SKM-1 (cell line): ENCODE measurements at regions not wholly inside any gene's neighbourhood (a gene's known extent, or its start where the extent isn't known, plus 50 kb on each side); places are given as distances from the start of the nearest gene placed in this dataset.

ENCODE experiments used
- DNase-seq: peaks from one replicate; lab custom pipeline; 2025; ENCODE audit not compliant: unreplicated experiment; lab: John Stamatoyannopoulos, UW

DNA sequence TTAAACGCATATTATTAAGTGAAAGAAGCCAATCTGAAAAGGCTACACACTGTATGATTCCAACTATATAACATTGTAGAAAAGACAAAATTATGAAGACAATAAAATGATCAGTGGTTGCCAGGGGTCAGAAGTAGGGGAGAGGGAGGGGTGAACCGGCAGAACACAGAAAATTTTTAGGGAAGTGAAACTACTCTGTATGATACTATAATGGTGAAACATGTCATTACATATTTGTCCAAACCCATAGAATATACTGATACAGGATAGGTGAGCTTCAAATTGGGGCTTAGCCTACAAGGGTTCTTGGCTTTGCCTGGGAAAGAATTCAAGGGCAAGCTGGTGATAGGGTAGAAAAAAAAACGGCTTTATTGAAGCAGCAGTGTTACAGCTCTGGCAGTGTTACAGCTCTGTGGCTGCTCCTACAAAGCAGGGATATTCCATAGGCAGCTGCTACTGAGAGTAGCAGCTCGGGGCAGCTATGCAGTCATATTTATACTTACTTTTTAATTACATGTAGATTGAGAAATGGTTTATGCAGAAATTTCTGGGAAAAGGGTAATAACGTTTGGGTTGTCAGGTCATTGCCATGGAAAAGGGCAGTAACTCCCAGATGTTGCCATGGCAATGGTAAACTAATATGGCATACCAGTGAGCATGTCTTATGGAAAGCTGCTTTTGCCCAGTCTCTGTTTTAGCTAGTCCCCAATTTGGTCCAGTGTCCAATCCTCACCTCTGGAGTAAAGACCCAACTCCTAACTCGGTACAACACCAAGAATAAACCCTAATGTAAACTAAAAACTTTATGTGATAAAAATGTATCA lies 125.1 kb upstream of the SLC25A36 start:
- no peak for DNase-seq

DNA sequence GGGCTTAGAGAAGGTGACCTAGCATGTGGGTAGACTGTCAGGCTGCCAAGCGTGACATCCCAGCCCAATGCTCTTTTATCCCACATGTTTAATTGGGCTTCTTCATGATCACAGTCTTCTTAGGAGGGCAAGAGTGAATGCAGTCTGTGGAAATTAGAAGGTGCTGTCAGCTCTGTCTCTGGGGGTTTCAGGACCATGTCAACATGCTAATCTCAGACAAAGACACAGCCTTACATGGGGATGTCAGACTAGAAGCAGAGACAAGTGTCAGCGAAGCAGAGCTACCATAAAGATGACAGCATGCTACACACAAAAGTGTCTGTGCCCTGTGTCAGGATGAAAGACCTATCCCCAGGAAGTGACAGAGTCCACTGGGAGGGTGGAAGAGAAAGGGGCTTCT lies 120.1 kb upstream of the SLC25A36 start:
- DNase-seq: no peak

DNA sequence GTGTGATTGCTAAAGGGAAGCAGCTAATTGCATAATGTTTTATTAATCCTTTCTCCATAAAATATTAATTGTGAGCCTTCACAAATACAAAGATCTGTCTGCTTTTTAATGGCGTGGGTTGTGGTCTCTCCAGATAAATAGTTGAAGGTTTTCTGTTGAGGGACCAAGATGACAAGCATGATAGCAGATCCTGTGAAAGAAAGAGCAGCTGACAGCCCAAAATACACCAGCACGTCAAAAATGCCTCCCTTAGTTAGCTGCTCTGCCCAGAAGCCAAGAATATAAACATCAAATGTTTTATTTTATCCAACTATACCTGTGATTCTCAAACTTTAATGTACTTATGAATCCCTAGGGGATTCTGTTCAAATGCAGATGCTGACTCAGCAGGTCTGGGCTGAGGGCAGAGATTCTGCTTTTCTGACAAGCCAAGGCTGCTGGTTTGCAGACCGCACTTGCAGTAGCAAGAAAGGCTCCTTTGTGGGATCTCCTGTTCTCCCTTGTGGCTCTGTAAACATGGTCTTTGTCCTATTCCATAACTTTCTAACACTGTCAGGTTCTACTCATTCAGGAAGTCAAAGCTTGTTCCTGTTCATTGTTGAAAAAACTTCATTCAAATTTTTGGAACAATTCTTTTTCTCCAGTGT lies 119.1 kb upstream of the SLC25A36 start:
- DNase-seq: no peak

DNA sequence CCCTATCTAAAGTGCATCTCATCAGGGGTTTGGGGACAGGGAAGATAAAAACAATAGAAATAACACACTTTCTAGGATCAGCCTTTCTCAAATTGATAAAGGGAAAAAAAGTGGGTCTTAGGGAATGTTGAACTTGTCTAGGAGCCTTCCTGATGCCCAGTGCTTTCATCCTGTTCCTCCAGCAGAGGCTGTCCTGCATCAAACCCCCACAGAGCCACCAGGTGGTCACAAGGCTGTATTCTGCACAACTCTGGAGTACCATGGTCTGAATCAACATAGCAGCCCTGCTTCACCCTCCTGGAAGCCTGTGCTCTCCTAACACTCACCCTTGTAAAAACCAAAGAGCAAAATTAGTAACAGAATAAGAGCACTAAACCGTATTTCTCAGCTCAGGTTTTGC lies 118.5 kb upstream of the SLC25A36 start:
- no peak for DNase-seq

DNA sequence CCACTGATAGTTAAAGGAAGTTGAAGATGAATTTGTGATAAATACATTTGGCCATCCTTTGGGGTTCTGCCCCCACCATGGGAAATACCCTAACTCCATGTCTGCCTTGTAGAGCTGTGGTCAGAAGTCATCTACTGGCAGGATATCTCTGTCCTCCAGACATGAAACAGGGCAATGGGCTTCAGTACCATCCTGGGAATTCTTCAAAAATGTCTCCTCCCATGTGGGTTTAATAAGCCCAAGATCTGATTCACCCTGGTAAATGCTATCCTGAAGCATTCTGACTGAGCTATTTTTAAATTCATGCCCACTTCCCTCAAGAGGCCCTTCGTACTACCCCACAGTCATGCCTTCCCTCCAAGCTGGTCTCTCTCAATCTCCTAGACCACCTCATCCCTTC lies 113.7 kb upstream of the SLC25A36 start:
- no peak for DNase-seq

DNA sequence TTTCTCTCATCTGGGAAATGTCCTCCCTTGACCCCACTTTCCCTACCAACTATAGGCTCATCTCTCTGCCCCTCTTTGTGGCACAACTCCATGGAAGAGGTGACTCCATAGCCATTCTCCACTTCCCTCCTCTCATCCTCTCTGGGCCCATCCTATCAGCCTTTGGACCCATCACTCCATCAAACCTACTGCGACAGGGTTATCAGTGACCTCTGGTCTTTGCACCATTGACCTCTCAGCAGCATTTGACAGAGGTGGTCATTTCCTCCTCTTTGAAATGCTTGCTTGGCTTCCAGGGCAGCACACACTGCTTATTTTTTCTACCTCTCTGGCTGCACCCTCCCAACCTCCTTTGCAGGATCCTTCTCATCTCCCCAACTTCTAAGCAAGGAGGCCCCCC lies 113.1 kb upstream of the SLC25A36 start:
- no peak for DNase-seq

DNA sequence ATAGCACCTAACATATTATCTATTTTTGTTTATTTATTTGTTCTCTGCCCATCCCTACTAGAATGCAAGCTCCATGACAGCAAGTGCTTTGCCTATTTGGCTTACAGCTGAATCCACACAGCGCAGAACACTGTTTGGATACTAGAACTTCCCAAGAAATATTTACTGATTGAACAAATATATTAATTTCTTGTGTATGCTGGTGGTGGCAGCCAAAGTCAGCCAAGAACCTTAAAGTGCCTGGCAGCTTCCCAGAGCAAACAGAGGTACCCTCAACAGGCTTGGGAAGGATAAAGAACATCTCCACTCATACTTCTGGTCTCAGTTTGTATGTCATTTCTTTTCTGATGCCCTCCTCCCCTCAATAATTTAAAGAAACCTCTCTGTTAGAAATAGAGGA lies 111.8 kb upstream of the SLC25A36 start:
- no peak for DNase-seq

DNA sequence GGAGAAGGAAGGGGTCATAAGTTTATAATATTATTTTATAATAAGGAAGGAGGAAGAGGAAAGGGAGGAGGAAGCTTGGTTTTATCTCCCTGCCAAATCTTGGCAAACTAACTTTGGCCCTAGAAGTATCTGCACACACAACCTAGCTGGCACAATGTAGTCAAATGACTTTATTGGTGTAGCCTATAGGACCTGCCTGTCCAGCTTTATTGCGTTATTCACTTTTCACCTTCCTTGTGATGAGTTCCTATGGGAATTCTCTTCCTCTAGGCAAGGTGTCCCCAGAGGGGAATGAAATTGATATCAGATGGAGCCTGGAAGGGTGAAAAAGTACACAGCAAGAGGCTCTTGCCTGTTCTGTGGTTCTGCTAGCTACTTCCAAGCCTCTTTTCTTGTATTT lies 111.2 kb upstream of the SLC25A36 start:
- no peak for DNase-seq

DNA sequence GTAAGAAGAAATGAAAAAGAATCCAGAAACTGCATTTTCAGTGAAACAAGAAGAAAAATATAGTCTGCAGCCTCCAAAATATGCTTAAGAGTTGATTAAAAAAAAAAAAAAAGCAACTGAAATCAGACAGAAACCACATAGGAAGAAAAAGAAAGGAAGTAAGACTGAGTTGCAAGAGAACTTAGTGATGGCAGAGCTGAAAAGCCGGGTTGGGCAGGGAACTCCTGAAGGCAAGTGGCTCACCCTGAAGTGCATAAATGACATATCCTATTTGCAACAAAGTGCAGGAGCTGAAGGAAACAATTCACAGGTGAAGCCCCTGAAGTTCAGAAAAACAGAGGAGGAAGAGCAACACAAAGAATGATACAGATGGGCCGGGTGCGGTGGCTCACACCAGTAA lies 108.8 kb upstream of the SLC25A36 start:
- DNase-seq: peak; percentile 39

DNA sequence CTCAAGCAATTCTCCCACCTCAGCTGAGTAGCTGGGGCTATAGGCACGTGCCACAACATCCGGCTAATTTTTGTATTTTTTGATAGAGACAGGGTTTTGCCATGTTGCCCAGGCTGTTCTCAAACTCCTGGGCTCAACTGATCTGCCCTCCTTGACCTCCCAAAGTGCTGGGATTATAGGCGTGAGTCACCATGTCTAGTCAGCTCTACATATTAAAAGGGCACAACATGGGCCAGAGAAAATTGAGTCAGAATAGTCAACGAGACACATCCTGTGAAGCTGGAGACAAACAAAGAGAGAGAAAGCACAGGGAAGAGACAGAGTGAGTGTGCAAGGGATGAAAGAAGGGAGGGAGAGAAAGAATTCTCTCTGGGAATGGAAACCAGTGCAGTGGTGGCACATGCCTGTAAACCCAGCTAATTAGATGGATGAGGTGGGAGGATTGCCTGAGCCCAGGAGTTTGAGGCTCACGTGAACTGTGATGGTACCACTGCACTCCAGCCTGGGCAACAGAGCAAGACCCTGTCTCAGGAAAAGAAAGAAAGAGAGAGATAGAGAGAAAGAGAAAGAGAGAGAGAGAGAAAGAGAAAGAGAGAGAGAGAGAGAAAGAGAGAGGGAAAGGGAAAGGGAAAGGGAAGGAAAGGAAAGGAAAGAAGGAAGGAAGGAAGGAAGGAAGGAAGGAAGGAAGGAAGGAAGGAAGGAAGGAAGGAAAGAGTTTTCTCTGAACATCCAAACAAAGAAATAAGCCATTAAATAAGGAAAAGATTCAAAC lies 107.2 kb upstream of the SLC25A36 start:
- DNase-seq: no peak

DNA sequence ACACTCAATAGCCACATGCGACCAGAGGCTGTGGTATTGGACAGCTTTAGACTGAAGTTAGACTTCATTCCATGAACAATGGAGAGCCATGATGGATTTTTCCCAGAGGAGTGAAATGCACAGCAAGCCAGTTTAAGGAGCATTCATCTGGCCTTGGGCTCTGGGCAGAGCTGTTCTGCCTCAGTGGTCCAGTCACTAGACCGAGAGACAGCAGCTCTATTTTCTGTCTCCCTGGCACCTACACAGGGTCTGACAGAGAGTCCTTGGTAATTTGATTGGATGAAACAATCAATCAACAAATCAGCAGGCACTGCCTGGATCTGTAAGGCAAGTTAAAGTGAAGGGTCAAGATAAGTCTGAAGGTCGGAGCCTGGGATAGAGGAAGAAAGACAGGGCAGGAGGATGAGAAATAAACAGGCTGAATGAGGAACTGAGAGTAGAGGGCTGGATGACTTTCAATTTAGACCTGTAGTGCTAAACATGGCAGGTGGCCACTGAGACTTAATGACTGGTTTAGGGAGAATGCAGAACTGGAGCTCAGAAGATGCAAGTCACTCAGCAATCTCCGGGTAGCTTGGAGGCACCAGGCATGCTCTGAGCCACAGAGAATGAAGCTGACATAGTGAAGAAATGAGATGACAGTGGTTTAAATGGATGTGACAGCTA lies 98.5 kb upstream of the SLC25A36 start:
- peak; percentile 64 for DNase-seq

DNA sequence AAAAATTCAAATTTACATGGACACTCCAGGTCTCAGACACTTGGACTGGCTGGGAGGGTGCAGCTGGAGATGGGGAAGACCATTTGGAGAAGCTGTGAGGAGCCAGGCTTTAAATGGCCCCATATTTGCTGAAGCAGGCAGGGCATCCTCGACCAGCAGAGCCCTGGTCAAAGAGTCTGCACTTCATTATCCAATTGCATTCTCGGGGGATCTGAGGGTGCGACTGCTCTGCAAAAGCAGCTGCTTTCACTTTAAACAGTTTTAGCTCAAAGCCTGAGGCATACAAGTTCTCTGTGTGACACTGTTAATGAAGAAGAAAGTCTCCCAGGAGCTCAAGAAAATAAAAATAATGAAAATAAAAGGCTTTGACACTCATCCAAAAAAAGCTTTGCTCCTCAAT lies 98.0 kb upstream of the SLC25A36 start:
- DNase-seq: no peak

DNA sequence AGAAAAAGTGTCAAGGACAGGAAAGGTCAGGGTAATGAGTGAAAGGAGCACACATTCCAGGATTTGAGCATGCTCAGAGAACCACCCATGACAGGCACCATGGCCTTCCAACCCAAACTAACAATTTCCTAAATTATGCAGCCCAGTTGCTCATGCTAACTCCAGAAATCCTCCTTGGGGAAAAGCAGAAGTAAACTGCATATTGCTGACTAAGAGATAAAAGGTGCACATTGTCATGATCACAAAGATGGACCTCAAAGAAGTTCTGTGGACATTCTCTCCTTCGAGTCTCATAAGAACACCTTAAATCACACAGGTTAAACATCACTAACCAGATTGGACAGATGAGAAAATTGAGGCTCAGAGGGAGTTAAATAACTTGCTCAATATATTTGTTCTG lies 97.6 kb upstream of the SLC25A36 start:
- DNase-seq: no peak

DNA sequence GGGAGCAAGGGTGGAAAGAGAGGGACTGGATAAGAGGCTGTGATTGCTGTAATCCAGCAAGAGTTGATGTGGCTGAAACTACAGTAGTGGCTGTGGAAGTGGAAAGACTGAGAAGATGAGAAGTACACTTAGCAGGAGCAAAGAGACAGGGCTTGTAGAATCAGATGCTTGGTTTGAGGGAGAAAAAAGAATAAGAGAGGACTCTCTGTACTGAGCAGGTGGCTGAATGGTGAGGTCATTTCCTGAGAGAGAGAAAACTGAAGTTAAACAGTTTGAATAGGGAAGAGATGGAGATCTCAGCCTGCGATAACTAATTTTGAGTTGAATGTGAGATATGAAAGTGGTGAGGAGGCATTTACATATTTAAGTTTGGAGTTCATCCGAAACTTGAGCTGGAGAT lies 95.8 kb upstream of the SLC25A36 start:
- no peak for DNase-seq

DNA sequence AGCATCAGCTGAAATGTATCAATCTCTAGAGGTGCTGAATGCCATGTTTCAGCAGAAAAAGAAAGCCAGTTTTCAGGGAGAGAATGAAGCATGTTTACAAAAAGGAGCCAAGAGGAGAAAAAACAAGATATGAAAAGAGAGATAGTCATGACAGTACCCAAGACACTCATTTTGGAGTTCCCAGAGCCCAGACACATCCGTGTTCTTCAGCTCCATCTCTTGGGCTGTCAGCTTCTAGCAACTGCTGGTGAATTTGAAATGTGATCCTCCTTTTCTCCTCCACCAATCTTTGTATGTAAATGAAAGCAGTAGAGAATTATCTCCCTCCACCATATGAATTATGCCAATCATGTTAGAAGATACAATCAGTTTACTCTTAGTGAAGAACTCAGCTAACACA lies 93.0 kb upstream of the SLC25A36 start:
- no peak for DNase-seq

DNA sequence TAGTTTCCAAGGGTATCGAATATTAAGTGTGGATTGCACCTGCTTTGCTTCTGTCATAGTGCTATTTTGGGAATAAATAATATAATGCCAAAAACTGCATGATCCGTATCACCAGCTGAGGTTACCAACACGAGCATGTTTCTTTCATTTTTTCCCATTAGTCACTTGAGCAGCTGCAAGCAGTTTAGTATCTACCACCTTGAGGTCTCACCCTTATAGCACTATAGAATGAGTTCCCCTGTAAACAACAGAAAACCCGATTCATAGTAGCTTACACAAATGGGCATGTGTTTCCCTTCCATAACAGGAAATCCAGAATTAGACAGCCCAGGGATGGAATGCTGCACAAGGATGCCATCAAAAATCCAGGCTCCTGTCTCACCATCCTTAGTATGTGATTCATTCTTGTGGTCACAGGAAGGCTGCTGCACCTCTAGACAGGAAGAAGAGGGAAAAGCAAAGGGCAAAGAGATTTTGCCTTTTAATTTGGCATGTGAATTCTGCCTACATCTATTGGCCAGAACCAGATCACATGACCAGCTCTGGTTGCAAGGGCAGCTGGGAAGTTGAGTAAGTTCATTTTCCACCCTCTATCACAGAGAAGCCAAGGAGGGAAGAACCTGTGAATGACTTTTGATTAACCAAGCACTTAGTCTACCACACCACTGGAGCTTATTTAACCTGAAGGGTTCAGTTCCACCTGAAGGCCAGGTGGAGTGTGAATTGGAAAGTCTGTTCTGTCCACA lies 91.3 kb upstream of the SLC25A36 start:
- no peak for DNase-seq

DNA sequence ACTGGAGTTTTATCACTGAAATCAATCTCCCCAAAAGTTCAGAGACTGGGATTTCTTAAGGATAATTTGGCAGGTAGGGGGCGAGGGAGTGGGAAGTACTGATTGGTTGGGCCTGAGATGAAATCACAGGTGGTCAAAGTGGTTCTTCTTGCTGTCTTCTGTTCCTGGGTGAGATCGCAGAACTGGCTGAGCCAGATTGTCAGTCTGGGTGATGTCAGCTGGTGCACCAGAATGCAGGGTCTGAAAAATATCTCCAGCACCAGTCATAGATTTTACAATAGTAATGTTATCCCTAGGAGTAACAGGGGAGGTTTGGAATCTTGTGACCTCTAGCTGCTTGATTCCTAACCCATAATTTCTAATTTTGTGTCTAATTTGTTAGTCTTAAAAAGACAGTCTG lies 86.7 kb upstream of the SLC25A36 start:
- DNase-seq: no peak

DNA sequence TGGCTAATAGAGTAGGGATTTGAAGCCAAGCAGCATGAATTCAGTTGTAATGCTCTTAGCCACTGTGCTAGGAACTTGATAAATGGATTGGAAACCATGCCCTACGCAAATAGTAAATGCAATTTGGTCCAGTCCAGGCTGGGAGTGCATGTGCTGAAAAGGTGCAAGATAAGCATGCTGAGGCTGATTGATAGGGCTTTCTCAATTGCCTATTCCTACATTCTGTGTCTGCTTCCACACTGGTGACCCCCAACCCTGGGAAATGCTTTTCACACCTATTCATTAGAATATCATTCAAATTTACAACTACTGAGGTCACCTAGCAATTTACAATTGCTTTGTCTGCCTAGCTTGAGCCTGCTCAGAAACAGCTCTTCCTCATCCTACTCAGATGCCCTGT lies 84.7 kb upstream of the SLC25A36 start:
- no peak for DNase-seq

DNA sequence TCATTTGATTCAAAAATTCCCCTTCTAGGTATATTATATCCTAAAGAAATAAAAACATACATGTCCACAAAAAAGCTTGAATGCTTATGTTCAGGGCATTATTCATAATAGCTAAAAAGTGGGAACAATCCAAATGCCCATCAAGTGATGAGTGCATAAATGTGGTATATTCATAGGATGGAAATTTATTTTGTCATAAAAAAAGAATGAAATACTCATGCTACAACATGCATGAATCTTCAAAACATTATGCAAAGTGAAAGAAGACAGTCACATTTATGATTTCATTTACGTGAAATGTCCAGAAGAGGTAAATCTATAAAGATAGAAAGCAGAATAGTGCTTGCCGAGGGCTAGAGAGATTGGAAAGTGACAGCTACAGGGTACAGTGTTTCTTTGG lies 83.6 kb upstream of the SLC25A36 start:
- no peak for DNase-seq

DNA sequence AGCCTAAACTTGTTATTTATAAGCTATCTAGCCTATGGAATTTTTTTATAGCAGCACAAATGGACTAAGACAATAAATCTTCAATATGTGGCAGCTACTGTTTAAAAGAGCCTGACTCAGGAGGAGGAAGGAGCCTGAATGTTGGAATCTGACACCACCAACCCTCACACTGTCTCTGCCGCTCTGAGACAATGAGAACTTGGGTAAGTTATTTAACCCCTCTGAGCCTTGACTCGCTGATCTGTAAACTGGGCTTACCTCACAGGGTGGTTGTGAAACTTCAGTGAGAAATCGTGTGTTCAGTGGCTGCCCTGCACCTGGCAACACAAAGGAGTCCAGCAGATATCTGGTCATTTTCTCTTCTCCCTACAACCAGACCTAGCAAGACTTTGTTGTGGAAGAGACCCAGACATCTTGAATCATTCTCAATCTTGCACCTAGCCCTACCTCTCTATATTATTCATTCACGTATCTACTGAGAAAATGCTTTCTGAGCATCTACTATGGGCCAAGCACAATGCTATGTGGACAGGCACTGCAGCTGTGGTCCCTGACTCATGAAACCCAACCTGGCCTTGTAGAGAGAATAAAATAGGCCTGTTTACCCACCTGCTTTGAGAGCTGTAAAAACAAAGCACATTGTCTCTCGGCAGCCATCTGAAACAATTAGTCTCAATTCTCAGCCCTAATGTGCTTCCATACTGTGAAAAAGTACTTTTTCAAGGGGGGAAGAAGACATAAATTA lies 81.9 kb upstream of the SLC25A36 start:
- DNase-seq: no peak
